ENCODE measurements at regions not wholly inside any gene's neighbourhood (a gene's known extent, or its start where the extent isn't known, plus 50 kb on each side); places are given as distances from the start of the nearest gene placed in this dataset.

DNA sequence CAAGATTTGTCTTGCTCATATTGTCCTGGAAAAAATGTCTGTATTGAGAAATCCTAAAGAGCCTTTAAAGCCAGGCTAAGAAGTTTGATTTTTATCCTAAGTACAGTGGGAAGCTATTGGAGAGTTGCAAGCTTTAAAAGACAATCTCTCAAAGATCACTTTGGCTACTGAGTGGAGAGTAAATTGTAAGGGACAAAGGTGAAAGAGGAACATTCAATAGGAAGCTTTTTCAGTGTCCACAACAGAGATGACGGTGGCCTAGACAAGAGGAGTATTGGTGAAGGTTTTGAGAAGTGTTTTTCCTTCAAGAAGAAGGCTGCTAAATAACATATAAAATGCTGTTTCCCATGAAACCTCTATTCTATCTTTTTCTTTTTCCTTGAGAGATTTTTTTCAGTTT, 249.5 kb upstream of the IL12A start:
- no peak for TF ChIP-seq SNAI2 (CRISPR knock-in tag; IDR thresholded peaks at IDR 0.05)
- no peak for TF ChIP-seq BACH2 (CRISPR knock-in tag; IDR thresholded peaks at IDR 0.05; ENCODE audit: borderline replicate concordance)
- TF ChIP-seq, protein P1, sequence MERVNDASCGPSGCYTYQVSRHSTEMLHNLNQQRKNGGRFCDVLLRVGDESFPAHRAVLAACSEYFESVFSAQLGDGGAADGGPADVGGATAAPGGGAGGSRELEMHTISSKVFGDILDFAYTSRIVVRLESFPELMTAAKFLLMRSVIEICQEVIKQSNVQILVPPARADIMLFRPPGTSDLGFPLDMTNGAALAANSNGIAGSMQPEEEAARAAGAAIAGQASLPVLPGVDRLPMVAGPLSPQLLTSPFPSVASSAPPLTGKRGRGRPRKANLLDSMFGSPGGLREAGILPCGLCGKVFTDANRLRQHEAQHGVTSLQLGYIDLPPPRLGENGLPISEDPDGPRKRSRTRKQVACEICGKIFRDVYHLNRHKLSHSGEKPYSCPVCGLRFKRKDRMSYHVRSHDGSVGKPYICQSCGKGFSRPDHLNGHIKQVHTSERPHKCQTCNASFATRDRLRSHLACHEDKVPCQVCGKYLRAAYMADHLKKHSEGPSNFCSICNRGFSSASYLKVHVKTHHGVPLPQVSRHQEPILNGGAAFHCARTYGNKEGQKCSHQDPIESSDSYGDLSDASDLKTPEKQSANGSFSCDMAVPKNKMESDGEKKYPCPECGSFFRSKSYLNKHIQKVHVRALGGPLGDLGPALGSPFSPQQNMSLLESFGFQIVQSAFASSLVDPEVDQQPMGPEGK (CRISPR knock-in tag; IDR thresholded peaks at IDR 0.05; ENCODE audit: borderline replicate concordance): no peak
- TF ChIP-seq, protein P2, sequence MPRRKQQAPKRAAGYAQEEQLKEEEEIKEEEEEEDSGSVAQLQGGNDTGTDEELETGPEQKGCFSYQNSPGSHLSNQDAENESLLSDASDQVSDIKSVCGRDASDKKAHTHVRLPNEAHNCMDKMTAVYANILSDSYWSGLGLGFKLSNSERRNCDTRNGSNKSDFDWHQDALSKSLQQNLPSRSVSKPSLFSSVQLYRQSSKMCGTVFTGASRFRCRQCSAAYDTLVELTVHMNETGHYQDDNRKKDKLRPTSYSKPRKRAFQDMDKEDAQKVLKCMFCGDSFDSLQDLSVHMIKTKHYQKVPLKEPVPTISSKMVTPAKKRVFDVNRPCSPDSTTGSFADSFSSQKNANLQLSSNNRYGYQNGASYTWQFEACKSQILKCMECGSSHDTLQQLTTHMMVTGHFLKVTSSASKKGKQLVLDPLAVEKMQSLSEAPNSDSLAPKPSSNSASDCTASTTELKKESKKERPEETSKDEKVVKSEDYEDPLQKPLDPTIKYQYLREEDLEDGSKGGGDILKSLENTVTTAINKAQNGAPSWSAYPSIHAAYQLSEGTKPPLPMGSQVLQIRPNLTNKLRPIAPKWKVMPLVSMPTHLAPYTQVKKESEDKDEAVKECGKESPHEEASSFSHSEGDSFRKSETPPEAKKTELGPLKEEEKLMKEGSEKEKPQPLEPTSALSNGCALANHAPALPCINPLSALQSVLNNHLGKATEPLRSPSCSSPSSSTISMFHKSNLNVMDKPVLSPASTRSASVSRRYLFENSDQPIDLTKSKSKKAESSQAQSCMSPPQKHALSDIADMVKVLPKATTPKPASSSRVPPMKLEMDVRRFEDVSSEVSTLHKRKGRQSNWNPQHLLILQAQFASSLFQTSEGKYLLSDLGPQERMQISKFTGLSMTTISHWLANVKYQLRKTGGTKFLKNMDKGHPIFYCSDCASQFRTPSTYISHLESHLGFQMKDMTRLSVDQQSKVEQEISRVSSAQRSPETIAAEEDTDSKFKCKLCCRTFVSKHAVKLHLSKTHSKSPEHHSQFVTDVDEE (CRISPR knock-in tag; IDR thresholded peaks at IDR 0.05): no peak
- TF ChIP-seq, protein P3, sequence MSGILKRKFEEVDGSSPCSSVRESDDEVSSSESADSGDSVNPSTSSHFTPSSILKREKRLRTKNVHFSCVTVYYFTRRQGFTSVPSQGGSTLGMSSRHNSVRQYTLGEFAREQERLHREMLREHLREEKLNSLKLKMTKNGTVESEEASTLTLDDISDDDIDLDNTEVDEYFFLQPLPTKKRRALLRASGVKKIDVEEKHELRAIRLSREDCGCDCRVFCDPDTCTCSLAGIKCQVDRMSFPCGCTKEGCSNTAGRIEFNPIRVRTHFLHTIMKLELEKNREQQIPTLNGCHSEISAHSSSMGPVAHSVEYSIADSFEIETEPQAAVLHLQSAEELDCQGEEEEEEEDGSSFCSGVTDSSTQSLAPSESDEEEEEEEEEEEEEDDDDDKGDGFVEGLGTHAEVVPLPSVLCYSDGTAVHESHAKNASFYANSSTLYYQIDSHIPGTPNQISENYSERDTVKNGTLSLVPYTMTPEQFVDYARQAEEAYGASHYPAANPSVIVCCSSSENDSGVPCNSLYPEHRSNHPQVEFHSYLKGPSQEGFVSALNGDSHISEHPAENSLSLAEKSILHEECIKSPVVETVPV (CRISPR knock-in tag; IDR thresholded peaks at IDR 0.05): no peak
- TF ChIP-seq ISL1 (CRISPR knock-in tag; IDR thresholded peaks at IDR 0.05): no peak

All from SK-N-SH treated with all-trans-retinoic acid at 6 μM for 48 hours (cell line).